Activated CD4-positive, alpha-beta T cell treated with anti-CD3 and anti-CD28 coated beads, Interleukin-2, amount 50 U/mL, for 16 hours (primary cell): ENCODE measurements at regions not wholly inside any gene's neighbourhood (a gene's known extent, or its start where the extent isn't known, plus 50 kb on each side); places are given as distances from the start of the nearest gene placed in this dataset.
"Not testable (repeated sequence)": the region's sequence is repeated elsewhere in the genome, so short reads cannot be mapped to it uniquely, and the experiment has no call there.

Experiments used
- DNase-seq: peaks from one replicate; pipeline ENCODE4 v3.0.0-alpha.2; 2020

DNA sequence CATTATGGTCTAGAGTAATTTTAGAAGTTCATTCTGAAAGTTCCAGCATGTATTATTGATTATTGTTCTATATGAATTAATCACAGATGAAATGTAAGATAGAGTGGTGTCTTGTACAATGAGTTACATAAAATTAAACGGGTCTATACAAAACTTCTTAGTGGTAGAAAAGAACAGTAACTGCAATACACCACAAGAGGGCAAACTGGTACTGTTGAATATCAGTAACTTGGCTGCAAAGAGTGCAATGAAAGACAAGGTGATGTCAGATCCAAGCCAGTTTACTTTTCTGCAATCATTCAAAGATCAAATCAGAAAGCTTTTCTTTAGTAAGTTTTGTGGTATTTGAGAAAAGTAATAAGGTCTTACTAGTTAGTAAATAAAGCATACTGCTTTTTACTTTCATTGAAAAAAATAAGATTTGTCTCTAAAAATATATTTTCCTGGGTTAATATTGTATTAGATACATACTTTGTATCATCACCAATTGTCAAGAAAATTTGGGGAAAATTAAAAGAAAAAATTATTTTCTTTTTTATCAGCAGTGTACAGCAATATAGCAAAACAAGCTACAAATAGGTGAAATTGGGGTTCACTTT is 66.4 kb upstream of the BTG3 start:
- peak; percentile 70 for DNase-seq

DNA sequence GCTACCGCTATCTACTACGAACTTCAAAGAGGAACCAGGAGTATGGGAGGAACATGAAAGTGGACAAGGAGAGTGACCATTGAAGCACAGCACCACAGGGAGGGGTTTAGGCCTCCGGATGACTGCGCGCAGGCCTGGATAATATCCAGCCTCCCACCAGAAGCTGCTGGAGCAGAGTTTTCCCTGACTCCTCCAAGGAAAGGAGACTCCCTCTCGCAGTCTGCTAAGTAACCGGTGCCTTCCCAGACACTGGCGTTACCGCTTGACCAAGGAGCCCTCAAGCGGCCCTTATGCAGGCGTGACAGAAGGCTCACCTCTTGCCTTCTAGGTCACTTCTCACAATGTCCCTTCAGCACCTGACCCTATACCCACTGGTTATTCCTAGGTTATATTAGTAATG is 64.2 kb upstream of the BTG3 start:
- not testable (repeated sequence) for DNase-seq

DNA sequence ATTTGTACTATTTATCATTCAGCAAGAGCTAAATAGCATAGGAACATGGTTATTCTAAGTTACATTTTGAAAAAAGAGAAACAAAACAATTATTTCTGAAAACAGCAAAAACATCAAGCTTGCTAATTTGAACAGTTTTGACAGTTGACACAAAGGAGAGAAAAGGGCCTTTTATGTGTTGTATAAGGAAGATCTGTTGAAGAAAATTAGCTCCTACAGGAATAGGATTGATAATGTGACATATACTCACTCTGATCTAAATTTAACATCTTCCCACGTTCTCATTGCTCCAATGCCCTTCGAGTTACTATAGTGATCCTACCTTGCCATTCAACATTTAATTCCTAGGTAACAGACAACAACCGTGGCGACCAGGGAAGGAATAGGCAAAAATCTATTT is 61.4 kb upstream of the BTG3 start:
- no peak for DNase-seq

DNA sequence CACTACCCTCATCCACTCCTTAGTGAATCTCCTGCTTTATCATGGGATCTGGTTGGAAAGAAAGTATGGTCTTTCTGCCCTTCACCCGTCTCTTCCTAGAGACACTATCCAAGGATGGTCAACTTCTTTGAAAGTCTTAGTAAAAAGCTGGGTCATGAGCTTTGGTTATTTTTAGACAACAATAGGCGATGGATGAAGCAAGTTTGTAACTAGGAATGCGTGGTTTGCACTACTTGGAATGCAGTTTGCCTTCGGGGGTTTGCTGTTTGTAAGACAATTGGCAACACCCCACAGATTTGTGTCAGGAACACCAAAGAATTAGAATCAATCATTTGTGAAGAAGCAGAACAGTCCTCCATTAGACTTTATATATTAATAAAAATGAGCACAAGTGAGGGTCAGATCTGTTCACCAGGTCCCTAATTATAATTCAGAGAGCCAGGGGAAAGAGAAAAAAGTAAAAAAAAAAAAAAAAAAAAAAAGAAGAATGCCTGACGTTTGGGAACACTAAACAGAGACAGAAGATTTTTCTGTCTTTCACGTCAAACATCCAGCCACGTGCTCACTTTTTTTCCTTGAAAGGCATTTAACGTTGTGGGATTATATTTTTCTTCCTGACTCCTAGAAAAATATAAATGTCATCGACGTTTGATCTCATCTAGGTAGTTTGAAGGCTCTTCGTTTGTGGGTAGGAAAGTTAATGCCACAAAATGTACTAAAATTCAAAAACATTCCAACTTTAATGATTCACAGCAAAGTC is 60.7 kb upstream of the BTG3 start:
- no peak for DNase-seq

DNA sequence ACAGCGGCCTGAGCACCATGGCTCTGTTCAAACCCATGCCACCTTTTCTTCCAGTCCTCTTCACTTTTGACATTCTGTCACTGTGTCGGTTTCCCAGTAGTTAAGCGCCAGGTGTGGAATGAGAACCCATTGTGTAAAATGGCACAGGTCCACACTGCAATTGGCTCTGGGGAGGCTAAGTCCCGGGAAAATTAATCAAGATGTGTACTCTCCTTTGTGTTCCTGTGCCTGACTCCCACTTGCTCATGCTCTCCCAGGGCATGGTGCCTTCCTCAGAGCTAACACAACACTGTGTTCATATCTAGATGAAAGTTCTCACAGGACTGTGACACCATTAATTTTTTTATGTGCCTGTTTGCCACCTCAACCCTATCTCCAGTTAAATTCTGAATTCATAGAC is 59.0 kb upstream of the BTG3 start:
- no peak for DNase-seq

DNA sequence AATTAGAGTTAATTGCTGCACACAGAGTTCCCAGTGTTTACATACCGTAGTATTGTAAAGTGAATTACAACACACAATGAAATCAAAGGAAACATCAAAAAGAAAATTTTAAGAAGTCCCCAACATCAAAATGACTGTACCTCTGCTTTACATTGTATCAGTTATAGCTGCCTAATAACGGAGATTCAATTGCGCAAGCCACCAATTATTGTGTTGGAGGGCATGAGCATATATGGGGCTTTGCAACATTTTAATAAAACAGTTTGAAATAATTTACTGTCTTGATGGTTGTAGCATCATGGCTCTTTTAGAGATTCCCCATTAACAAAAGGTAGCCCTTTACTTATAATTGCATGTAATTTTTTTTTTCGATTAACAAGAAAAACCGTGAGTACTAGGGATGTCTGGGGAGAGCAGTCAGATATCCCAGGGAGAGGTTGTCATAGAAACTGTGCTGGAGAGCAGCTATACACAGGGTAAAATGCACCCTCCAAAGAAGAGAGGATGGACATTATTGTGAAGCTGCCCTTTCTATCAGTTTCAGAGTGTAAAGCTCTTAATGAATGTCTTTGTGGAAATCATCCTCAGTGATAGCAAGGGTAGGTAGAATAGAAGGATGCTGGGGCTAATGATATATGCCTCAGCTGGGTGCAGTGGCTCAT is 55.9 kb upstream of the BTG3 start:
- no peak for DNase-seq

DNA sequence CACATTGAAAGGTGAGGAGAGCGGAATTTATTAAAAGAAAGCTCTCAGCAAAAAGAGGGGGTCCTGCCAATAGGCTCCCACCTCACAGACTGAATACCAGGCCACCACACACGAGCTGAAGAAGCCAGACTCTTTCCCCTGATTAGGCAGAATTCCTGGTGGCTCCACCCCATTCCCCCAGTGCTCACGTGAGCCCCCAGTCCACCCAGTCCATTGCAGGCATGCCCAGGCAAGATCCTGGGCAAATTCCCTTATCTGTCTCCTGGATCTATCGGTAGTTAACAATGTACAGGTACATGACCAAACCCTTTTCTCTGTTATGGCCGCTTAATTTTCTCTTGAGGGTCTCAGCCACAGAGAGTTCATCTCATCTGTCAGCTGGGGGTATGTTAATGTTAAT is 54.6 kb upstream of the BTG3 start:
- DNase-seq = no peak
